ENCODE measurements at regions not wholly inside any gene's neighbourhood (a gene's known extent, or its start where the extent isn't known, plus 50 kb on each side); places are given as distances from the start of the nearest gene placed in this dataset.
"Not testable (repeated sequence)": the region's sequence is repeated elsewhere in the genome, so short reads cannot be mapped to it uniquely, and the experiment has no call there.

DNA sequence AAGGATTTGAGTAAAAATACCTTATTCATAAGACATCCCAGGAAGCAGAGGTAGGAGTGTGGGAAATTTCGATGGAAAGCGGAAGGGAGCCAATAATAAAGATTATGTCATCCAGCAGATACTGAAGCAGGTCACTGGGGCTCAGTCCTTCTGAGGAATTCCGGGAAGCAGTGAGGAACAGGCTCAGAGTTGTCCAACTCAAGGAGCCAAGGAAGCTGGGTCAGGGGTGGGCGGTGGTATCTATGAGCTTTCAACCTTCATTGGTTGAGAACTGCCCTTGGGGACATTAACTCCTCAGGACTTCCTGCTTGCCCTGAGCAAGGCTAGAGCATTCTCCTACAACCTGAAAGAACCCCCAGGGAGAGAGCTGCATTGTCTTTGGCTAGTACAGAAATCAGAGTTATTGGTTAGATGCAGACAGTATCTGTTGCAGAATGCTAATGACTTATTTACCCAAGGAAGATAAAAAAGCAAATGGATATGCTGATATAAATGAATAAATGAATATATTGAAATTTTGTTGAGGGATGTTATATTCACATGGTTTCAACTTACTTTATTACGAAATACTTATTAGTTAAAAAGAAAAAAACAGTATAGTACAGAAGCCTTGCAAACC, 68.2 kb downstream of the DMP1 start (continued):
- TF ChIP-seq, protein P1, sequence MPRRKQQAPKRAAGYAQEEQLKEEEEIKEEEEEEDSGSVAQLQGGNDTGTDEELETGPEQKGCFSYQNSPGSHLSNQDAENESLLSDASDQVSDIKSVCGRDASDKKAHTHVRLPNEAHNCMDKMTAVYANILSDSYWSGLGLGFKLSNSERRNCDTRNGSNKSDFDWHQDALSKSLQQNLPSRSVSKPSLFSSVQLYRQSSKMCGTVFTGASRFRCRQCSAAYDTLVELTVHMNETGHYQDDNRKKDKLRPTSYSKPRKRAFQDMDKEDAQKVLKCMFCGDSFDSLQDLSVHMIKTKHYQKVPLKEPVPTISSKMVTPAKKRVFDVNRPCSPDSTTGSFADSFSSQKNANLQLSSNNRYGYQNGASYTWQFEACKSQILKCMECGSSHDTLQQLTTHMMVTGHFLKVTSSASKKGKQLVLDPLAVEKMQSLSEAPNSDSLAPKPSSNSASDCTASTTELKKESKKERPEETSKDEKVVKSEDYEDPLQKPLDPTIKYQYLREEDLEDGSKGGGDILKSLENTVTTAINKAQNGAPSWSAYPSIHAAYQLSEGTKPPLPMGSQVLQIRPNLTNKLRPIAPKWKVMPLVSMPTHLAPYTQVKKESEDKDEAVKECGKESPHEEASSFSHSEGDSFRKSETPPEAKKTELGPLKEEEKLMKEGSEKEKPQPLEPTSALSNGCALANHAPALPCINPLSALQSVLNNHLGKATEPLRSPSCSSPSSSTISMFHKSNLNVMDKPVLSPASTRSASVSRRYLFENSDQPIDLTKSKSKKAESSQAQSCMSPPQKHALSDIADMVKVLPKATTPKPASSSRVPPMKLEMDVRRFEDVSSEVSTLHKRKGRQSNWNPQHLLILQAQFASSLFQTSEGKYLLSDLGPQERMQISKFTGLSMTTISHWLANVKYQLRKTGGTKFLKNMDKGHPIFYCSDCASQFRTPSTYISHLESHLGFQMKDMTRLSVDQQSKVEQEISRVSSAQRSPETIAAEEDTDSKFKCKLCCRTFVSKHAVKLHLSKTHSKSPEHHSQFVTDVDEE (CRISPR knock-in tag; IDR thresholded peaks at IDR 0.05) = no peak
- no peak for TF ChIP-seq ESRRG (CRISPR knock-in tag; IDR thresholded peaks at IDR 0.05)

DNA sequence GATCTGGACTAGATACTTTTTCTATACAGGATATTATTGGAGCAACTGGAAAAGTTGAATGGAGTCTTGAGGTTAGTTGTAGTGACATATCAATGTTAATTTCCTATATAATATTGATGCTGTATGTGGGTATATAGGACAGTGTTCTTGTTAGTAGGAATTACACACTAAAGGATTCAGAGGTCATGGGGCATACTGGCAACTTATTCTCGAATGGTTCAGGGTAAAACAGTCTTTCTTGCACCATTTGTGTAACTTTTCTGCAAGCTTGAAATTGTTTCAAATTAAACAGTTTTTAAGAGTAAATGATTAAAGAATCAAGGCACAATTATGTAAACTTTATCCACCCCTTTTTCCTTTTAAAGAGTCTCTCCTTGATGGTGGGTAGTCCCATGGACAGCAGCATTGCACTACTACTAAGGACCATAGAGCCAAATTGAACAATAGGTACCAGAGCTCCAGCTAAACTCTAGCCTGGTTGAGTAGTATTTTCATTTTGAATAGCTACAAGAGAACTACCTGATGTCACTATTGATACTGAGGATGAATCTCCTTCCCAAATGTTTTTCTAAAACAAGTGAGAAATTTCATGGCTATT, 70.1 kb downstream of the DMP1 start:
- TF ChIP-seq ZFP3 (CRISPR knock-in tag; IDR thresholded peaks at IDR 0.05) (no peak), OSR1 (CRISPR knock-in tag; IDR thresholded peaks at IDR 0.05) (no peak), ESRRG (CRISPR knock-in tag; IDR thresholded peaks at IDR 0.05) (no peak), ZC3H10 (CRISPR knock-in tag; IDR thresholded peaks at IDR 0.05) (no peak), ZNF70 (CRISPR knock-in tag; IDR thresholded peaks at IDR 0.05) (no peak), RARB (CRISPR knock-in tag; IDR thresholded peaks at IDR 0.05) (no peak), CSDC2 (CRISPR knock-in tag; IDR thresholded peaks at IDR 0.05) (no peak), CREB5 (CRISPR knock-in tag; IDR thresholded peaks at IDR 0.05; ENCODE audit: low read depth) (no peak), TOX (CRISPR knock-in tag; IDR thresholded peaks at IDR 0.05; ENCODE audit: borderline replicate concordance) (no peak), BACH2 (CRISPR knock-in tag; IDR thresholded peaks at IDR 0.05; ENCODE audit: borderline replicate concordance) (no peak), ISL1 (CRISPR knock-in tag; IDR thresholded peaks at IDR 0.05) (no peak), PPARA (CRISPR knock-in tag; IDR thresholded peaks at IDR 0.05; ENCODE audit: borderline replicate concordance) (no peak), ZFP30 (CRISPR knock-in tag; IDR thresholded peaks at IDR 0.05) (no peak), ZNF8 (CRISPR knock-in tag; IDR thresholded peaks at IDR 0.05) (no peak), GLIS3 (CRISPR knock-in tag; IDR thresholded peaks at IDR 0.05) (no peak), ARNTL (CRISPR knock-in tag; IDR thresholded peaks at IDR 0.05; ENCODE audit: borderline replicate concordance, low read depth) (no peak), CSRNP3 (CRISPR knock-in tag; IDR thresholded peaks at IDR 0.05) (no peak)
- TF ChIP-seq, protein P2, sequence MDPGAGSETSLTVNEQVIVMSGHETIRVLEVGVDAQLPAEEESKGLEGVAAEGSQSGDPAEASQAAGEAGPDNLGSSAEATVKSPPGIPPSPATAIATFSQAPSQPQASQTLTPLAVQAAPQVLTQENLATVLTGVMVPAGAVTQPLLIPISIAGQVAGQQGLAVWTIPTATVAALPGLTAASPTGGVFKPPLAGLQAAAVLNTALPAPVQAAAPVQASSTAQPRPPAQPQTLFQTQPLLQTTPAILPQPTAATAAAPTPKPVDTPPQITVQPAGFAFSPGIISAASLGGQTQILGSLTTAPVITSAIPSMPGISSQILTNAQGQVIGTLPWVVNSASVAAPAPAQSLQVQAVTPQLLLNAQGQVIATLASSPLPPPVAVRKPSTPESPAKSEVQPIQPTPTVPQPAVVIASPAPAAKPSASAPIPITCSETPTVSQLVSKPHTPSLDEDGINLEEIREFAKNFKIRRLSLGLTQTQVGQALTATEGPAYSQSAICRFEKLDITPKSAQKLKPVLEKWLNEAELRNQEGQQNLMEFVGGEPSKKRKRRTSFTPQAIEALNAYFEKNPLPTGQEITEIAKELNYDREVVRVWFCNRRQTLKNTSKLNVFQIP (CRISPR knock-in tag; IDR thresholded peaks at IDR 0.05; ENCODE audit: borderline replicate concordance, low read depth) = no peak
- no peak for ATAC-seq

DNA sequence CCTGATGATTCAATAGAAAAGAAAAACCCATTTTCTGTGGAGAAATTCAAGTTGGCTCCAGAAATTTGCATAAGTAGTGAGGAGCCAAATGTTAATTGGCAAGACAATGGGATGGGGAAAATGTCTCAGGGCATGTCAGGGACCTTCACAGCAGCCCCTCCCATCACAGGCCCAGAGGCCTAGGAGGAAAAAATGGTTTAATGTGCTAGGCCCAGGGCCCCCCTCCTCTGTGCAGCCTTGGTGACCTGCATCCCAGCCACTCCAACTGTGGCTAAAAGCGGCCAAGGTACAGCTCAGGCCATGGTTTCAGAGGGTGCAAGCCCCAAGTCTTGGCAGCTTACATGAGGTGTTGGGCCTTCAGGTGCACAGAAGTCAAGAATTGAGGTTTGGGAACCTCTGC, 74.1 kb upstream of the IBSP start:
- not testable (repeated sequence) for ATAC-seq

DNA sequence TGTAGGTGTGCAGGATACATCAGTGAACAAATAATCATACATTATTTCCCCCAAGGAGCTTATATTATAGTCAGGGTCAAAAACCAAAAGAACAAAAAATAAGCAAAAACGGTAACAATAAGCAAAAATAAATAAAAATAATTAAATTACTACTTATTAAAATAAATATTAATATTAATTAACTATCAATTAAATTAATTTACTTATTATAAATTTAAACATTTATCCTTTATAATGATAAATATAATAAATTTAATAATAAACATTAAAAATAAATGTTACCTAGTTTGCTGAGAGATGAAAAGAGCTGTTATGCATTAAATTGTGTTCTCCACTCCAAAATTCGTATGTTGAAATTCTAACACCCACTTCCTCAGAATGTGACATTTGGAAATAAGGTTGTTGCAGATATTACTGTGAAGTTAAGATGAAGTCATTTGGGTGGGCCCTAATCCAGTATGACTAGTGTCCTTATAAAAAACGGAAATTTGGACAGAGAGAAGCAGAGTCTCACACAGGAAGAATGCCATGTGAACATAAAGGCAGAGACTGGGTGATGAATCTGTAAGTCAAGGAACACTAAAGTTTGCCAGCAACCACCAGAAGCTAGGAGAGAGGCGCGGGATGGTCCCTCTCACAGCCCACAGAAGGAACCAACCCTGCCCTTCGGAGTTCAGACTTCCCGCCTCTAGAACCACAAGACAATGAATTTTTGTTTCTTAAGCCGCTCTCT, 67.2 kb upstream of the IBSP start:
- no peak for ATAC-seq
- TF ChIP-seq, protein P3, sequence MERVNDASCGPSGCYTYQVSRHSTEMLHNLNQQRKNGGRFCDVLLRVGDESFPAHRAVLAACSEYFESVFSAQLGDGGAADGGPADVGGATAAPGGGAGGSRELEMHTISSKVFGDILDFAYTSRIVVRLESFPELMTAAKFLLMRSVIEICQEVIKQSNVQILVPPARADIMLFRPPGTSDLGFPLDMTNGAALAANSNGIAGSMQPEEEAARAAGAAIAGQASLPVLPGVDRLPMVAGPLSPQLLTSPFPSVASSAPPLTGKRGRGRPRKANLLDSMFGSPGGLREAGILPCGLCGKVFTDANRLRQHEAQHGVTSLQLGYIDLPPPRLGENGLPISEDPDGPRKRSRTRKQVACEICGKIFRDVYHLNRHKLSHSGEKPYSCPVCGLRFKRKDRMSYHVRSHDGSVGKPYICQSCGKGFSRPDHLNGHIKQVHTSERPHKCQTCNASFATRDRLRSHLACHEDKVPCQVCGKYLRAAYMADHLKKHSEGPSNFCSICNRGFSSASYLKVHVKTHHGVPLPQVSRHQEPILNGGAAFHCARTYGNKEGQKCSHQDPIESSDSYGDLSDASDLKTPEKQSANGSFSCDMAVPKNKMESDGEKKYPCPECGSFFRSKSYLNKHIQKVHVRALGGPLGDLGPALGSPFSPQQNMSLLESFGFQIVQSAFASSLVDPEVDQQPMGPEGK (CRISPR knock-in tag; IDR thresholded peaks at IDR 0.05; ENCODE audit: borderline replicate concordance) = no peak
- no peak for TF ChIP-seq CSRNP3 (CRISPR knock-in tag; IDR thresholded peaks at IDR 0.05)
- no peak for TF ChIP-seq ZFP30 (CRISPR knock-in tag; IDR thresholded peaks at IDR 0.05)
- TF ChIP-seq ESRRG (CRISPR knock-in tag; IDR thresholded peaks at IDR 0.05) = no peak
- TF ChIP-seq CSDC2 (CRISPR knock-in tag; IDR thresholded peaks at IDR 0.05) = no peak
- TF ChIP-seq, protein P2 (CRISPR knock-in tag; IDR thresholded peaks at IDR 0.05; ENCODE audit: borderline replicate concordance, low read depth) = no peak
- TF ChIP-seq ZNF70 (CRISPR knock-in tag; IDR thresholded peaks at IDR 0.05) = no peak
- TF ChIP-seq ZC3H10 (CRISPR knock-in tag; IDR thresholded peaks at IDR 0.05) = no peak
- no peak for TF ChIP-seq SNAI2 (CRISPR knock-in tag; IDR thresholded peaks at IDR 0.05)
- no peak for TF ChIP-seq RARB (CRISPR knock-in tag; IDR thresholded peaks at IDR 0.05)
